Esophagus squamous epithelium (tissue), 4 donors: ENCODE measurements at regions not wholly inside any gene's neighbourhood (a gene's known extent, or its start where the extent isn't known, plus 50 kb on each side); places are given as distances from the start of the nearest gene placed in this dataset.

Experiments used
- CTCF ChIP-seq, 6 experiments: fragments of 450-650 bp in 4 of 6; fragments of 200-600 bp in 2 of 6; sonication (generic) in 2 of 6; IDR thresholded peaks; one replicate each; pipeline ENCODE4 v1.5.1; 2016 to 2019; ENCODE audit warnings: antibody characterized with exemption in 6 of 6, mild to moderate bottlenecking in 4 of 6, moderate library complexity in 4 of 6
- POLR2A ChIP-seq, 4 donors: fragments of 450-650 bp; IDR thresholded peaks; one replicate each; pipeline ENCODE4 v1.6.1; 2017; ENCODE audit warnings: antibody characterized with exemption in 4 of 4, mild to moderate bottlenecking in 4 of 4, moderate library complexity in 3 of 4

- no peak for TF ChIP-seq CTCF (IDR thresholded peaks at IDR 0.05)
- TF ChIP-seq POLR2A (IDR thresholded peaks at IDR 0.05) = no peak
These were observed 143.1 kb upstream of the KLF6 start for GRCh38 chr10:3928078-3928477.
